Neural progenitor cell (in vitro differentiated cells): ENCODE measurements at regions not wholly inside any gene's neighbourhood (a gene's known extent, or its start where the extent isn't known, plus 50 kb on each side); places are given as distances from the start of the nearest gene placed in this dataset.

ENCODE experiments used
- DNase-seq: peaks from one replicate; pipeline ENCODE4 v3.0.0-alpha.2; 2016; ENCODE audit warnings: low spot score
- H2AFZ ChIP-seq: fragments of 200-600 bp; sonication (generic); replicated peaks from 2 replicates; pipeline ENCODE4 v1.6.1; 2016; ENCODE audit warnings: antibody characterized with exemption
- H3F3A ChIP-seq: fragments of 200-600 bp; sonication (generic); 2 replicates; pipeline ENCODE4 v1.6.1; 2016; ENCODE audit warnings: antibody characterized with exemption, low read depth
- H3K27ac ChIP-seq: fragments of 200-600 bp; sonication (generic); 2 replicates; pipeline ENCODE4 v1.5.1; 2016; ENCODE audit warnings: mild to moderate bottlenecking
- H3K27me3 ChIP-seq: fragments of 200-600 bp; sonication (generic); 2 replicates; pipeline ENCODE4 v1.6.1; 2016; ENCODE audit warnings: mild to moderate bottlenecking, moderate library complexity
- H3K36me3 ChIP-seq: fragments of 200-600 bp; sonication (generic); 2 replicates; pipeline ENCODE4 v1.5.1; 2016
- H3K4me1 ChIP-seq: fragments of 200-600 bp; sonication (generic); 2 replicates; pipeline ENCODE4 v1.6.1; 2016; ENCODE audit warnings: mixed run types
- H3K4me2 ChIP-seq: fragments of 200-600 bp; sonication (generic); 2 replicates; pipeline ENCODE4 v1.6.1; 2016
- H3K4me3 ChIP-seq: fragments of 200-600 bp; sonication (generic); 2 replicates; pipeline ENCODE4 v1.5.1; 2016
- H3K79me2 ChIP-seq: fragments of 200-600 bp; sonication (generic); 2 replicates; pipeline ENCODE4 v1.6.1; 2016; ENCODE audit warnings: low read depth
- H3K9ac ChIP-seq: fragments of 200-600 bp; sonication (generic); 2 replicates; pipeline ENCODE4 v1.6.1; 2016
- H3K9me3 ChIP-seq: fragments of 200-600 bp; sonication (generic); 2 replicates; pipeline ENCODE4 v1.5.1; 2016; ENCODE audit warnings: low read depth
- H4K20me1 ChIP-seq: fragments of 200-600 bp; sonication (generic); 2 replicates; pipeline ENCODE4 v1.6.1; 2016; ENCODE audit warnings: low read depth
- H3K27ac Mint-ChIP-seq: 3 replicates; pipeline ENCODE4 v1.8.0; 2021; ENCODE audit warnings: mixed read lengths
- H3K27me3 Mint-ChIP-seq: 2 replicates; pipeline ENCODE4 v1.8.0; 2022; ENCODE audit warnings: low read depth, mild to moderate bottlenecking, inconsistent platforms, moderate library complexity, mixed read lengths; ENCODE audit not compliant: insufficient read depth
- H3K36me3 Mint-ChIP-seq: 3 replicates; pipeline ENCODE4 v1.8.0; 2021; ENCODE audit warnings: mixed read lengths
- H3K4me1 Mint-ChIP-seq: 3 replicates; pipeline ENCODE4 v1.8.0; 2021; ENCODE audit warnings: mixed read lengths
- H3K4me3 Mint-ChIP-seq: 3 replicates; pipeline ENCODE4 v1.8.0; 2021; ENCODE audit warnings: mild to moderate bottlenecking, moderate library complexity, mixed read lengths
- H3K9me3 Mint-ChIP-seq: 3 replicates; pipeline ENCODE4 v1.8.0; 2020; ENCODE audit warnings: mixed read lengths
- EZH2 ChIP-seq: fragments of 200-600 bp; sonication (generic); IDR thresholded peaks from 2 replicates; pipeline ENCODE4 v1.6.1; 2017; ENCODE audit warnings: antibody characterized with exemption, mild to moderate bottlenecking, moderate library complexity
- EZH2phosphoT487 ChIP-seq: fragments of 200-600 bp; sonication (generic); IDR thresholded peaks from 2 replicates; pipeline ENCODE4 v1.6.1; 2017; ENCODE audit warnings: antibody characterized with exemption
- TF ChIP-seq, protein P1 (sequence below): fragments of 200-600 bp; sonication (generic); IDR thresholded peaks from 2 replicates; pipeline ENCODE4 v1.5.1; 2017; ENCODE audit warnings: antibody characterized with exemption, mild to moderate bottlenecking

GRCh38 chr16:54370278-54371040 lies 83.9 kb upstream of the IRX3 start:
- no peak overlapping the region for H3K4me3 Mint-ChIP-seq
- Histone ChIP-seq H4K20me1 (no peaks in the 10 kb centered on the region), H3F3A (peaks cover 13% of the 10 kb centered on the region), H3K9me3 (no peaks in the 10 kb centered on the region), H3K4me1 (peaks cover 27% of the 10 kb centered on the region), H3K79me2 (no peaks in the 10 kb centered on the region), H3K4me3 (no peak overlapping the region), H3K27ac (no peak overlapping the region), H3K36me3 (no peaks in the 10 kb centered on the region), H3K27me3 (no peaks in the 10 kb centered on the region), H3K9ac (no peak overlapping the region), H2AFZ (peak overlapping the region; percentile 61), H3K4me2 (peak overlapping the region; percentile 12)
- no peak overlapping the region for H3K27ac Mint-ChIP-seq
- H3K4me1 Mint-ChIP-seq, result peaks cover 46% of the 10 kb centered on the region
- TF ChIP-seq, protein P1, sequence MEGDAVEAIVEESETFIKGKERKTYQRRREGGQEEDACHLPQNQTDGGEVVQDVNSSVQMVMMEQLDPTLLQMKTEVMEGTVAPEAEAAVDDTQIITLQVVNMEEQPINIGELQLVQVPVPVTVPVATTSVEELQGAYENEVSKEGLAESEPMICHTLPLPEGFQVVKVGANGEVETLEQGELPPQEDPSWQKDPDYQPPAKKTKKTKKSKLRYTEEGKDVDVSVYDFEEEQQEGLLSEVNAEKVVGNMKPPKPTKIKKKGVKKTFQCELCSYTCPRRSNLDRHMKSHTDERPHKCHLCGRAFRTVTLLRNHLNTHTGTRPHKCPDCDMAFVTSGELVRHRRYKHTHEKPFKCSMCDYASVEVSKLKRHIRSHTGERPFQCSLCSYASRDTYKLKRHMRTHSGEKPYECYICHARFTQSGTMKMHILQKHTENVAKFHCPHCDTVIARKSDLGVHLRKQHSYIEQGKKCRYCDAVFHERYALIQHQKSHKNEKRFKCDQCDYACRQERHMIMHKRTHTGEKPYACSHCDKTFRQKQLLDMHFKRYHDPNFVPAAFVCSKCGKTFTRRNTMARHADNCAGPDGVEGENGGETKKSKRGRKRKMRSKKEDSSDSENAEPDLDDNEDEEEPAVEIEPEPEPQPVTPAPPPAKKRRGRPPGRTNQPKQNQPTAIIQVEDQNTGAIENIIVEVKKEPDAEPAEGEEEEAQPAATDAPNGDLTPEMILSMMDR, result no peak
- TF ChIP-seq EZH2phosphoT487 (no peak), EZH2 (no peak)
- peak; percentile 60 for DNase-seq
- peaks cover 3% of the 10 kb centered on the region for H3K9me3 Mint-ChIP-seq
- no peaks in the 10 kb centered on the region for H3K36me3 Mint-ChIP-seq
- peaks cover 17% of the 10 kb centered on the region for H3K27me3 Mint-ChIP-seq

DNA sequence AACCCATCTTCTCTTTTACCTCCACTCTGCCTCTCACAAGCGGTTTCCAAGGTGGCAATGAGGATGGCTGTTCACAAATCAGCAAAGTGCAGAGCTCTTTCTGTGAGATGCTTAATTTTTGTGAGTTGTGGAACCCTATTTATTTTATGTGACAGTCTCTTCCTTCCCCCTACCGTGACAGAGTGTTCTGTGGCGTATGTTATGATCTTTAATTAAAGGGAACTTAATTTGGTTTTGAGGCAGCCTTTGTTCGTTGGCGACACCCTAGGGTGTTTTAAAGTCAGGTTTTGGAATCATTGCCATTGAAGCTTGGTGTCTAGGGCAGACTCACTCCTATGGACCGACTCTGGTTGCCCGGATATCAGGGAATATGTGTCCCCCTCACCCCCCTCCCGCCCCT lies 83.3 kb upstream of the IRX3 start:
- Mint-ChIP-seq H3K4me1 (peaks cover 40% of the 10 kb centered on the region), H3K27ac (no peak overlapping the region), H3K4me3 (no peak overlapping the region), H3K9me3 (peaks cover 3% of the 10 kb centered on the region), H3K27me3 (peaks cover 20% of the 10 kb centered on the region), H3K36me3 (no peaks in the 10 kb centered on the region)
- no peaks in the 10 kb centered on the region for H3K79me2 ChIP-seq
- H3K9ac ChIP-seq, result no peak overlapping the region
- H3K36me3 ChIP-seq, result no peaks in the 10 kb centered on the region
- no peak overlapping the region for H2AFZ ChIP-seq
- no peak for DNase-seq
- TF ChIP-seq, protein P1, result no peak
- TF ChIP-seq EZH2phosphoT487 (no peak), EZH2 (no peak)
- no peak overlapping the region for H3K4me3 ChIP-seq
- peaks cover 21% of the 10 kb centered on the region for H3K4me1 ChIP-seq
- H3K9me3 ChIP-seq, result no peaks in the 10 kb centered on the region
- H3K27me3 ChIP-seq, result no peaks in the 10 kb centered on the region
- H3F3A ChIP-seq, result peaks cover 7% of the 10 kb centered on the region
- no peak overlapping the region for H3K4me2 ChIP-seq
- no peaks in the 10 kb centered on the region for H4K20me1 ChIP-seq
- H3K27ac ChIP-seq, result no peak overlapping the region

GRCh38 chr16:54366943-54367342 lies 80.4 kb upstream of the IRX3 start:
- peaks cover 12% of the 10 kb centered on the region for H3K27me3 Mint-ChIP-seq
- DNase-seq, result no peak
- no peaks in the 10 kb centered on the region for H3K27me3 ChIP-seq
- H4K20me1 ChIP-seq, result no peaks in the 10 kb centered on the region
- no peaks in the 10 kb centered on the region for H3K36me3 ChIP-seq
- TF ChIP-seq, protein P1, result no peak
- no peak for TF ChIP-seq EZH2phosphoT487
- no peak for TF ChIP-seq EZH2
- no peak overlapping the region for H3K4me3 Mint-ChIP-seq
- H3K27ac ChIP-seq, result no peak overlapping the region
- no peaks in the 10 kb centered on the region for H3K36me3 Mint-ChIP-seq
- H2AFZ ChIP-seq, result no peak overlapping the region
- no peaks in the 10 kb centered on the region for H3K9me3 ChIP-seq
- no peak overlapping the region for H3K4me3 ChIP-seq
- peaks cover 35% of the 10 kb centered on the region for H3K4me1 ChIP-seq
- H3K79me2 ChIP-seq, result no peaks in the 10 kb centered on the region
- H3K4me1 Mint-ChIP-seq, result peaks cover 46% of the 10 kb centered on the region
- H3K9ac ChIP-seq, result no peak overlapping the region
- H3K27ac Mint-ChIP-seq, result no peak overlapping the region
- H3K9me3 Mint-ChIP-seq, result no peaks in the 10 kb centered on the region
- H3K4me2 ChIP-seq, result no peak overlapping the region
- peaks cover 15% of the 10 kb centered on the region for H3F3A ChIP-seq
